ENCODE measurements at regions not wholly inside any gene's neighbourhood (a gene's known extent, or its start where the extent isn't known, plus 50 kb on each side); places are given as distances from the start of the nearest gene placed in this dataset.
"Not testable (repeated sequence)": the region's sequence is repeated elsewhere in the genome, so short reads cannot be mapped to it uniquely, and the experiment has no call there.

GRCh38 chr21:21860888-21861287 lies 862.7 kb downstream of the NCAM2 start:
- no CpG with 5 or more reads among the region's 2 CpGs for WGBS (ENCODE audit: insufficient coverage)
- Mint-ChIP-seq H3K27ac (no peak overlapping the region), H3K9me3 (peaks cover 0 to 8% (median 0%) of the 10 kb centered on the region in 3 donors), H3K4me1 (no peaks in the 10 kb centered on the region), H3K36me3 (no peaks in the 10 kb centered on the region), H3K27me3 (no peaks in the 10 kb centered on the region), H3K4me3 (no peak overlapping the region)
- Histone ChIP-seq H3K9me3 (no peaks in the 10 kb centered on the region), H3K36me3 (ENCODE audit: control insufficient read depth in 2 of 2, extremely low read depth in 1 of 2, insufficient read depth in 1 of 2, low read length in 1 of 2) (no peaks in the 10 kb centered on the region), H3K27ac (ENCODE audit: low read length) (no peak overlapping the region), H3K4me3 (ENCODE audit: control insufficient read depth in 1 of 2, extremely low read depth in 1 of 2, low read length in 1 of 2) (no peak overlapping the region), H3K27me3 (replicated peaks in 1 of 2; ENCODE audit: control insufficient read depth in 2 of 2, extremely low read depth in 1 of 2, insufficient read depth in 2 of 2, low read length in 1 of 2) (no peaks in the 10 kb centered on the region), H3K4me1 (ENCODE audit: control insufficient read depth in 1 of 2, extremely low read depth in 1 of 2, insufficient read depth in 2 of 2, low read length in 2 of 2) (no peaks in the 10 kb centered on the region)
- CTCF ChIA-PET, result no interaction called here
- POLR2A ChIA-PET, result no interaction called here
- ATAC-seq (replicated peaks in 1 of 4) (no peak), DNase-seq (no peak)

GRCh38 chr21:21864321-21864840 lies 866.2 kb downstream of the NCAM2 start:
- Mint-ChIP-seq H3K9me3 (peaks cover 0 to 18% (median 4%) of the 10 kb centered on the region in 3 donors), H3K4me1 (no peaks in the 10 kb centered on the region), H3K27me3 (no peaks in the 10 kb centered on the region), H3K4me3 (no peak overlapping the region), H3K36me3 (no peaks in the 10 kb centered on the region), H3K27ac (no peak overlapping the region)
- H3K27me3 ChIP-seq (replicated peaks in 1 of 2; ENCODE audit: control insufficient read depth in 2 of 2, extremely low read depth in 1 of 2, insufficient read depth in 2 of 2, low read length in 1 of 2), result no peaks in the 10 kb centered on the region
- DNase-seq (no peak), ATAC-seq (replicated peaks in 1 of 4) (no peak)
- POLR2A ChIA-PET, result no interaction called here
- 93% methylated on average over 3 of the region's 4 CpGs for WGBS (ENCODE audit: insufficient coverage)
- no peaks in the 10 kb centered on the region for H3K36me3 ChIP-seq (ENCODE audit: control insufficient read depth in 2 of 2, extremely low read depth in 1 of 2, insufficient read depth in 1 of 2, low read length in 1 of 2)
- no peak overlapping the region for H3K4me3 ChIP-seq (ENCODE audit: control insufficient read depth in 1 of 2, extremely low read depth in 1 of 2, low read length in 1 of 2)
- CTCF ChIA-PET, result no interaction called here
- no peaks in the 10 kb centered on the region for H3K9me3 ChIP-seq
- H3K4me1 ChIP-seq (ENCODE audit: control insufficient read depth in 1 of 2, extremely low read depth in 1 of 2, insufficient read depth in 2 of 2, low read length in 2 of 2), result no peaks in the 10 kb centered on the region
- no peak overlapping the region for H3K27ac ChIP-seq (ENCODE audit: low read length)

GRCh38 chr21:21897275-21897883 lies 899.2 kb downstream of the NCAM2 start:
- ATAC-seq (replicated peaks in 1 of 4) (no peak), DNase-seq (no peak)
- no CpG with 5 or more reads among the region's 2 CpGs for WGBS (ENCODE audit: insufficient coverage)
- Histone ChIP-seq H3K4me3 (ENCODE audit: control insufficient read depth in 1 of 2, extremely low read depth in 1 of 2, low read length in 1 of 2) (no peak overlapping the region), H3K36me3 (ENCODE audit: control insufficient read depth in 2 of 2, extremely low read depth in 1 of 2, insufficient read depth in 1 of 2, low read length in 1 of 2) (no peaks in the 10 kb centered on the region), H3K27ac (ENCODE audit: low read length) (no peak overlapping the region), H3K9me3 (no peaks in the 10 kb centered on the region), H3K4me1 (ENCODE audit: control insufficient read depth in 1 of 2, extremely low read depth in 1 of 2, insufficient read depth in 2 of 2, low read length in 2 of 2) (no peaks in the 10 kb centered on the region), H3K27me3 (replicated peaks in 1 of 2; ENCODE audit: control insufficient read depth in 2 of 2, extremely low read depth in 1 of 2, insufficient read depth in 2 of 2, low read length in 1 of 2) (no peaks in the 10 kb centered on the region)
- no peaks in the 10 kb centered on the region for H3K27me3 Mint-ChIP-seq
- CTCF ChIA-PET, result no interaction called here
- H3K4me1 Mint-ChIP-seq, result no peaks in the 10 kb centered on the region
- H3K27ac Mint-ChIP-seq, result no peak overlapping the region
- H3K4me3 Mint-ChIP-seq, result no peak overlapping the region
- H3K9me3 Mint-ChIP-seq, result peaks cover 9 to 29% (median 29%) of the 10 kb centered on the region in 3 donors
- POLR2A ChIA-PET, result no interaction called here
- no peaks in the 10 kb centered on the region for H3K36me3 Mint-ChIP-seq

- Mint-ChIP-seq H3K4me3 (no peak overlapping the region), H3K4me1 (no peaks in the 10 kb centered on the region), H3K9me3 (peaks cover 5 to 17% (median 16%) of the 10 kb centered on the region in 3 donors), H3K27me3 (no peaks in the 10 kb centered on the region), H3K27ac (no peak overlapping the region), H3K36me3 (no peaks in the 10 kb centered on the region)
- POLR2A ChIA-PET, result no interaction called here
- no peak overlapping the region for H3K27ac ChIP-seq (ENCODE audit: low read length)
- H3K4me3 ChIP-seq (ENCODE audit: control insufficient read depth in 1 of 2, extremely low read depth in 1 of 2, low read length in 1 of 2), result no peak overlapping the region
- no peaks in the 10 kb centered on the region for H3K9me3 ChIP-seq
- no peaks in the 10 kb centered on the region for H3K36me3 ChIP-seq (ENCODE audit: control insufficient read depth in 2 of 2, extremely low read depth in 1 of 2, insufficient read depth in 1 of 2, low read length in 1 of 2)
- H3K4me1 ChIP-seq (ENCODE audit: control insufficient read depth in 1 of 2, extremely low read depth in 1 of 2, insufficient read depth in 2 of 2, low read length in 2 of 2), result no peaks in the 10 kb centered on the region
- no peak for ATAC-seq (replicated peaks in 1 of 4)
- H3K27me3 ChIP-seq (replicated peaks in 1 of 2; ENCODE audit: control insufficient read depth in 2 of 2, extremely low read depth in 1 of 2, insufficient read depth in 2 of 2, low read length in 1 of 2), result no peaks in the 10 kb centered on the region
- CTCF ChIA-PET, result no interaction called here
- no peak for DNase-seq
- WGBS (ENCODE audit: insufficient coverage), result no CpG with 5 or more reads among the region's 1 CpG
These were observed 900.6 kb downstream of the NCAM2 start for GRCh38 chr21:21898801-21899200.

GRCh38 chr21:21902416-21902815 lies 904.2 kb downstream of the NCAM2 start:
- CTCF ChIA-PET; ATAC-seq (replicated peaks in 1 of 4); POLR2A ChIA-PET: not testable (repeated sequence)

GRCh38 chr21:21907271-21907670 lies 909.1 kb downstream of the NCAM2 start:
- H3K27me3 ChIP-seq (replicated peaks in 1 of 2; ENCODE audit: control insufficient read depth in 2 of 2, extremely low read depth in 1 of 2, insufficient read depth in 2 of 2, low read length in 1 of 2), result no peaks in the 10 kb centered on the region
- H3K4me3 ChIP-seq (ENCODE audit: control insufficient read depth in 1 of 2, extremely low read depth in 1 of 2, low read length in 1 of 2), result no peak overlapping the region
- ATAC-seq (replicated peaks in 1 of 4) (no peak), DNase-seq (no peak)
- H3K27ac ChIP-seq (ENCODE audit: low read length), result no peak overlapping the region
- ChIA-PET CTCF (interaction anchor here in 1 of 2 donors (0.8 kb wide), 1 partner anchor 14 kb away, joined by 3 read pairs; no protein-coding TSS in a partner anchor), POLR2A (no interaction called here)
- H3K36me3 Mint-ChIP-seq, result no peaks in the 10 kb centered on the region
- no peaks in the 10 kb centered on the region for H3K4me1 Mint-ChIP-seq
- H3K36me3 ChIP-seq (ENCODE audit: control insufficient read depth in 2 of 2, extremely low read depth in 1 of 2, insufficient read depth in 1 of 2, low read length in 1 of 2), result no peaks in the 10 kb centered on the region
- H3K9me3 ChIP-seq, result no peaks in the 10 kb centered on the region
- peaks cover 4 to 9% (median 4%) of the 10 kb centered on the region in 3 donors for H3K9me3 Mint-ChIP-seq
- no peak overlapping the region for H3K4me3 Mint-ChIP-seq
- no peaks in the 10 kb centered on the region for H3K4me1 ChIP-seq (ENCODE audit: control insufficient read depth in 1 of 2, extremely low read depth in 1 of 2, insufficient read depth in 2 of 2, low read length in 2 of 2)
- no peaks in the 10 kb centered on the region for H3K27me3 Mint-ChIP-seq
- WGBS (ENCODE audit: insufficient coverage), result 63% methylated on average over 2 of the region's 3 CpGs
- no peak overlapping the region for H3K27ac Mint-ChIP-seq

More at GRCh38 chr21:21902416-21902815, 904.2 kb downstream of the NCAM2 start:
- not testable (repeated sequence) for H3K27ac ChIP-seq (ENCODE audit: low read length); H3K27me3 Mint-ChIP-seq; H3K4me1 ChIP-seq (ENCODE audit: control insufficient read depth in 1 of 2, extremely low read depth in 1 of 2, insufficient read depth in 2 of 2, low read length in 2 of 2); H3K27me3 ChIP-seq (replicated peaks in 1 of 2; ENCODE audit: control insufficient read depth in 2 of 2, extremely low read depth in 1 of 2, insufficient read depth in 2 of 2, low read length in 1 of 2); H3K27ac Mint-ChIP-seq; H3K4me3 ChIP-seq (ENCODE audit: control insufficient read depth in 1 of 2, extremely low read depth in 1 of 2, low read length in 1 of 2); H3K4me3 Mint-ChIP-seq; H3K9me3 ChIP-seq; H3K4me1 Mint-ChIP-seq; H3K9me3 Mint-ChIP-seq; H3K36me3 Mint-ChIP-seq; H3K36me3 ChIP-seq (ENCODE audit: control insufficient read depth in 2 of 2, extremely low read depth in 1 of 2, insufficient read depth in 1 of 2, low read length in 1 of 2); DNase-seq
- WGBS (ENCODE audit: insufficient coverage), result 91% methylated on average over 25 of the region's 28 CpGs

GRCh38 chr21:21915816-21916215 lies 917.6 kb downstream of the NCAM2 start:
- no CpG with 5 or more reads among the region's 2 CpGs for WGBS (ENCODE audit: insufficient coverage)
- ChIA-PET POLR2A (no interaction called here), CTCF (no interaction called here)
- H3K4me3 ChIP-seq (ENCODE audit: control insufficient read depth in 1 of 2, extremely low read depth in 1 of 2, low read length in 1 of 2), result no peak overlapping the region
- no peak overlapping the region for H3K27ac Mint-ChIP-seq
- H3K9me3 Mint-ChIP-seq, result peaks cover 0 to 13% (median 0%) of the 10 kb centered on the region in 3 donors
- no peak overlapping the region for H3K4me3 Mint-ChIP-seq
- no peak for ATAC-seq (replicated peaks in 1 of 4)
- peaks cover 0 to 3% of the 10 kb centered on the region in 2 donors for H3K27me3 Mint-ChIP-seq
- H3K27ac ChIP-seq (ENCODE audit: low read length), result no peak overlapping the region
- no peaks in the 10 kb centered on the region for H3K4me1 Mint-ChIP-seq
- H3K9me3 ChIP-seq, result no peaks in the 10 kb centered on the region
- no peaks in the 10 kb centered on the region for H3K36me3 Mint-ChIP-seq
- no peaks in the 10 kb centered on the region for H3K4me1 ChIP-seq (ENCODE audit: control insufficient read depth in 1 of 2, extremely low read depth in 1 of 2, insufficient read depth in 2 of 2, low read length in 2 of 2)
- H3K27me3 ChIP-seq (replicated peaks in 1 of 2; ENCODE audit: control insufficient read depth in 2 of 2, extremely low read depth in 1 of 2, insufficient read depth in 2 of 2, low read length in 1 of 2), result no peaks in the 10 kb centered on the region
- no peaks in the 10 kb centered on the region for H3K36me3 ChIP-seq (ENCODE audit: control insufficient read depth in 2 of 2, extremely low read depth in 1 of 2, insufficient read depth in 1 of 2, low read length in 1 of 2)
- no peak for DNase-seq

Measured in T-cell (primary cell).